Stomach (tissue), 4 donors: ENCODE measurements at regions not wholly inside any gene's neighbourhood (a gene's known extent, or its start where the extent isn't known, plus 50 kb on each side); places are given as distances from the start of the nearest gene placed in this dataset.

Experiments
- CTCF ChIP-seq, 7 experiments: fragments of 450-650 bp in 4 of 7; fragments of 200-600 bp in 3 of 7; sonication (generic) in 3 of 7; IDR thresholded peaks; one replicate each; pipeline ENCODE4 v1.5.1; 2016 to 2019; ENCODE audit warnings: antibody characterized with exemption in 7 of 7, control low read depth in 2 of 7, mild to moderate bottlenecking in 1 of 7
- POLR2AphosphoS5 ChIP-seq, 3 donors: sonication (generic); formaldehyde crosslinking; IDR thresholded peaks; one replicate each; pipeline ENCODE4 v1.6.1; 2016; ENCODE audit warnings: antibody characterized with exemption in 3 of 3

DNA sequence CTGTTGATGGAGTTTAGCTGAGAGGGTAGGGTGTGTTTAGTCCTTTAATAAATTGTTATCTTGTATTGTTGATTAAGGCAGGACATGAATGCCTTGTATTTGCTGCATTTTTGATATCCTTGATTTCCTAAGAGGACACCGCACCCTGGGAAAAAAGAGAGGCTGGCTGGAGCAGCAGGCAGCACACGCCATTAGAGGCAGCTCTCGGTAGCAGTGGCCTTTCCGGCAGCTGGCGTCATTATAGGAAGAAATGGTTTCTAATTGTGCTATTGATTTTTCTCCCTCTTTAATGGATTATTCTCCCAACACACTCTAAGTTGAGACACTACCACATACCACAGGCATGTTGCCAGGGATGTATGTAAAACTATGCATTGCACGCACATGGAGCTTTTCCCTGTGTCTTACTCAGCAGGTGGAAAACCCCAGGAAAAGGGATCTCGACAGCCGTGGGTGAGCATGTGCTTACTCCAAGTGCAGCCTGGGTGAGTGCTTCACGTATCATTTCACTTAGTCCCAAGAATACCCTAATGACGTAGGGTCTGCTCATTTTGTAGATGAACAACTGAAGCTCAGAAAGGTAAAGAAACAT, 440.4 kb upstream of the RUNX1 start:
- TF ChIP-seq CTCF (IDR thresholded peaks at IDR 0.05) = no peak
- no peak for TF ChIP-seq POLR2AphosphoS5 (IDR thresholded peaks at IDR 0.05)
